ENCODE measurements at regions not wholly inside any gene's neighbourhood (a gene's known extent, or its start where the extent isn't known, plus 50 kb on each side); places are given as distances from the start of the nearest gene placed in this dataset.
"Not testable (repeated sequence)": the region's sequence is repeated elsewhere in the genome, so short reads cannot be mapped to it uniquely, and the experiment has no call there.

DNA sequence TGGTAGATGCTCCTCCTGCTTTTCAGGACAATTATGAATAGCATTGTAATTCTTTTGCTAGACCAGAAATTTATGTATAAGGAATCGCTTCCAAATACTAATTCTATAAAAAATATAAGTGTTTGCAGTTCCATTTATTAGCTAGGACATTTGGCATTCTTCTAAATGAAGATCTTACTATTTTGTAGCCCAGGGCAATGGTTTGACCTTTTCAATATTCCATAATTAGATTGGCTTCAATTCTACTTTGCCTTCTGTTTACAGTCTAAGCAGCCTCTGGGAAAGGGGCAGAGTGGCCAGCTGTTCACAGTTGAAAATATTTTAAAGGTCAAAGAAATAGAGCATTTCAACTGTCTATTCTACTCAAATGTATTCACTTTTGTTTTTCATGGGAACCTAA is 912.1 kb upstream of the GRIA3 start:
- DNase-seq (ENCODE audit: insufficient read length, low spot score), result no peak
- no peak for FAIRE-seq
- no peak for TF ChIP-seq SPI1 (IDR thresholded peaks at IDR 0.05; ENCODE audit: low read depth, low read length)
- TF ChIP-seq POU2F2 (IDR thresholded peaks at IDR 0.05; ENCODE audit: low read depth, low read length), result no peak
- no peak for TF ChIP-seq PAX5 (IDR thresholded peaks at IDR 0.05; ENCODE audit: insufficient read depth, low read length, severe bottlenecking)
- TF ChIP-seq POLR2A (IDR thresholded peaks at IDR 0.05; ENCODE audit: low read depth, low read length), result no peak
- TF ChIP-seq POLR2AphosphoS5 (IDR thresholded peaks at IDR 0.05; ENCODE audit: low read depth, low read length), result no peak
- TF ChIP-seq TAF1 (IDR thresholded peaks at IDR 0.05; ENCODE audit: low read depth, low read length), result no peak

DNA sequence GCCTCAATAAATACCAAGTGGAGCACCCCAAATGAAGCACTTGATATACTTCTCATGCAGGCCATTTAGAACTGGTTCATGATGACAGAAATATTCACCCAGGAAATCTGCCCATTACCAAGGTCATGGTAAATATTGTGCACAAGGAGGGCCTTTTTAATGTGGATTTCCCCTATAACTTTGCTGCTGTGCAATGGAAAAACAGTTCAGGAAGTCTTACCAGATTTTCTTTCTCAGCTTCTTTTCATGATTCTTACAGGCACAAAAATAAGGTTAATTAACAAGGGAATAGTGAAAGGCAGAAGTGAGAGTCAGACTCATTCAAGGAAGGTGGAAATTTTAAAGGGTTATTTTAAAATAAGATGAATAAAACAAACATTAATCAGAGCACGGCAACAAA is 904.3 kb upstream of the GRIA3 start:
- TF ChIP-seq POU2F2 (IDR thresholded peaks at IDR 0.05; ENCODE audit: low read depth, low read length) (no peak), PAX5 (IDR thresholded peaks at IDR 0.05; ENCODE audit: insufficient read depth, low read length, severe bottlenecking) (no peak), TAF1 (IDR thresholded peaks at IDR 0.05; ENCODE audit: low read depth, low read length) (no peak), POLR2AphosphoS5 (IDR thresholded peaks at IDR 0.05; ENCODE audit: low read depth, low read length) (no peak), SPI1 (IDR thresholded peaks at IDR 0.05; ENCODE audit: low read depth, low read length) (no peak), POLR2A (IDR thresholded peaks at IDR 0.05; ENCODE audit: low read depth, low read length) (no peak)
- no peak for DNase-seq (ENCODE audit: insufficient read length, low spot score)
- FAIRE-seq, result no peak

DNA sequence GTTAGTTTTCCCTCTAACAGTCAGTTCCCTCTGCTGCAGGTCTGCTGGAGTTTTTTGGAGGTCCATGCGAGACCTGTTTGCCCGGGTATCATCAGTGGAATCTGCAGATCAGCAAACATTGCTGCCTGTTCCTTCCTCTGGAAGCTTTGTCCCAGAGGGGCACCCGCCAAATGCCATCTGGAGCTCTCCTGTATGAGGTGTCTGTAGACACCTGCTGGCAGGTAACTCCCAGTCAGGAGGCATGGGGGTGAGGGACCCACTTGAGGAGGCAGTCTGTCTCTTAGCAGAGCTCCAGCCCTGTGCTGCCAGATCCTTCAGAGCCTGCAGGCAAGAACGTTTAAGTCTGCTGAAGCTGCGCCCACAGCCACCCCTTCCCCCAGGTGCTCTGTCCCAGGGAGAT is 884.3 kb upstream of the GRIA3 start:
- not testable (repeated sequence) for DNase-seq (ENCODE audit: insufficient read length, low spot score)

DNA sequence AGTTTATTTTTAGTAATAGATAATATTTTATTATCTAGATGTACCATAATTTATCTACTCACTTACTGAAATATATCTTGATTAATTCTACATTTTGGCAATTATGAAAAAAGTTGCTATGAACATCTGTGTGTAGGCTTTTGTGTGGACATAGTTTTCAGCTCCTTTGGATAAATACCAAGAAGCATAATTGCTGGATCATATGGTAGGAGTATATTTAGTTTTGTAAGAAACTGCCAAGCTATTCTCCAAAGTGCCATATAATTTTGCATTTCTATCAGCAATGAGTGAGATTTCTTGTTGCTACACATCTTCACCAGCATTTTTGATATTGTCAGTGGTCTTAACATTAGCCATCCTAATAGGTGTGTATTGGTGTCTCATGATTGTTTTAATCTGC is 882.6 kb upstream of the GRIA3 start:
- no peak for DNase-seq (ENCODE audit: insufficient read length, low spot score)
- TF ChIP-seq POU2F2 (IDR thresholded peaks at IDR 0.05; ENCODE audit: low read depth, low read length), result no peak
- TF ChIP-seq SPI1 (IDR thresholded peaks at IDR 0.05; ENCODE audit: low read depth, low read length), result no peak
- no peak for TF ChIP-seq POLR2AphosphoS5 (IDR thresholded peaks at IDR 0.05; ENCODE audit: low read depth, low read length)
- no peak for TF ChIP-seq POLR2A (IDR thresholded peaks at IDR 0.05; ENCODE audit: low read depth, low read length)
- no peak for TF ChIP-seq PAX5 (IDR thresholded peaks at IDR 0.05; ENCODE audit: insufficient read depth, low read length, severe bottlenecking)
- TF ChIP-seq TAF1 (IDR thresholded peaks at IDR 0.05; ENCODE audit: low read depth, low read length), result no peak
- no peak for FAIRE-seq

More for the DNA sequence above, 884.3 kb upstream of the GRIA3 start:
- not testable (repeated sequence) for FAIRE-seq

DNA sequence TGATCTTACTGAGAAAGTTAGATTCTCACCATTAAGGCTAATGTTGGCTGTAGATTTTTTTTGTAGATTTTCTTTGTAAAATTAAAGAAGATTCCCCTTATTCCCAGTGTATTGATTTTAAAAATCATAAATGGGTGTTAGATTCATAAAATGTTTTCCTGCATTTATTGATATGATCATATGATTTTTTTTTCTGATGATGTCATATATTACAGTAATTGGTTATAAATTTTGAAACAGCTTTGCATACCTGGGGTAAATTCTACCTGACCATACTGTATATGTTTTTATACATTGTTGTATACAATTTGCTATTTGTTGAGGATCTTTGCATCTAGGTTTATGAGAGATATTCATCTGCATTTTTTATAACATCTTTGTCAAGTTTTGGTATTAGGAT is 880.3 kb upstream of the GRIA3 start:
- no peak for DNase-seq (ENCODE audit: insufficient read length, low spot score)
- no peak for TF ChIP-seq PAX5 (IDR thresholded peaks at IDR 0.05; ENCODE audit: insufficient read depth, low read length, severe bottlenecking)
- no peak for TF ChIP-seq POLR2AphosphoS5 (IDR thresholded peaks at IDR 0.05; ENCODE audit: low read depth, low read length)
- TF ChIP-seq TAF1 (IDR thresholded peaks at IDR 0.05; ENCODE audit: low read depth, low read length), result no peak
- TF ChIP-seq SPI1 (IDR thresholded peaks at IDR 0.05; ENCODE audit: low read depth, low read length), result no peak
- TF ChIP-seq POLR2A (IDR thresholded peaks at IDR 0.05; ENCODE audit: low read depth, low read length), result no peak
- TF ChIP-seq POU2F2 (IDR thresholded peaks at IDR 0.05; ENCODE audit: low read depth, low read length), result no peak
- no peak for FAIRE-seq

DNA sequence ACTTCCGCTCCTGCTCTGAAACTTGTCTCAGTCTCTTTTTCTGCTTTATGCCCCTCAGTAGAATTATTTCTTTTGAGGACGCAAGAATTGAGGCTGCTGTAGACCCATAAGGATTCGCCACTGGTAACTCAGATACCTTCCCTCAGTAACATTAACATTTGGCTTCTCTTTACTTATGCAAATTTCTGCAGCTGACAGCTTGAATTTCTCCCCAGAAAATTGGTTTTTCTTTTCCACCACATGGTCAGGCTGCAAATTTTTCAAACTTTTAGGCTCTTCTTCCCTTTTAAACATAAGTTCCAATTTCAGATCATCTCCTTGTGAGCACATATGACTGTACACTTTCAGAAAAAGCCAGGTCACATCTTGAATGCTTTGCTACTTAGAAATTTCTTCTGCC is 839.3 kb upstream of the GRIA3 start:
- FAIRE-seq (no peak), DNase-seq (ENCODE audit: insufficient read length, low spot score) (no peak)
- no peak for TF ChIP-seq PAX5 (IDR thresholded peaks at IDR 0.05; ENCODE audit: insufficient read depth, low read length, severe bottlenecking)
- TF ChIP-seq POLR2A (IDR thresholded peaks at IDR 0.05; ENCODE audit: low read depth, low read length), result no peak
- no peak for TF ChIP-seq SPI1 (IDR thresholded peaks at IDR 0.05; ENCODE audit: low read depth, low read length)
- no peak for TF ChIP-seq POU2F2 (IDR thresholded peaks at IDR 0.05; ENCODE audit: low read depth, low read length)
- no peak for TF ChIP-seq TAF1 (IDR thresholded peaks at IDR 0.05; ENCODE audit: low read depth, low read length)

DNA sequence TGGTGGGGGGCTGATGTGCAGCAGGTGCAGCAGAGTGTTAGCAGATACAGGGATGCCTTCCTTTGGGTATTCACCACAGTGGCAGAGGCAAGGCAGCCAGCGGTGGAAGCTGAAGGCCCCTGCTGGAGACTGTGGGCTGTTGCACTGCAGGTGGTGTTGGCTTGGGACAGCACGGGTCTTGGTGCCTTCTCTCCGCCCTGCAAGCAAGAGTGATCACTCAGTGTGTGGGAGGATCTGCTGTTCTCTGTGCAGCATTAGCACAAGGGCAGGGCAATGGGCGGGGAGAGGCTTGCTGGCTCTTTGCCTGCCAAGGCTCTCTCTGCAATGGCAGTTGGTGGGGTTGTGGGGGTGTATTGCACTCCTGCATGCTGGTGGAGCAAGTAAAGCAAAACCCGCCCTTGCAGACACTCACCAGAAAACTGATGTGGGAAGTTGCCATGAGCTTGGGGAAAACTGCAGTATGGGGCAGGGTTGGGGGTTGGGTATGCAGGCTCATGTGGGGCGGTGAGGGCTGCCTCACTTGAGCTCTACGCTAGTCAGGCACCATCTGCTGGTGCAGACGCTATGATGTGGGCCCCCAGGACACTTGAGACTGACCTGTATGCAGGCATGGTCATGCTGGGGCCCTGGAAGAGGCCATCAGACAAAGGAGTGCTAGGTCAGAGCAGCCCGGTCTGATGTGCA is 820.8 kb upstream of the GRIA3 start:
- DNase-seq (ENCODE audit: insufficient read length, low spot score) (no peak), FAIRE-seq (no peak)
- TF ChIP-seq POLR2AphosphoS5 (IDR thresholded peaks at IDR 0.05; ENCODE audit: low read depth, low read length), result no peak
- no peak for TF ChIP-seq SPI1 (IDR thresholded peaks at IDR 0.05; ENCODE audit: low read depth, low read length)
- no peak for TF ChIP-seq POU2F2 (IDR thresholded peaks at IDR 0.05; ENCODE audit: low read depth, low read length)
- TF ChIP-seq TAF1 (IDR thresholded peaks at IDR 0.05; ENCODE audit: low read depth, low read length), result no peak
- no peak for TF ChIP-seq POLR2A (IDR thresholded peaks at IDR 0.05; ENCODE audit: low read depth, low read length)
- TF ChIP-seq PAX5 (IDR thresholded peaks at IDR 0.05; ENCODE audit: insufficient read depth, low read length, severe bottlenecking), result no peak

DNA sequence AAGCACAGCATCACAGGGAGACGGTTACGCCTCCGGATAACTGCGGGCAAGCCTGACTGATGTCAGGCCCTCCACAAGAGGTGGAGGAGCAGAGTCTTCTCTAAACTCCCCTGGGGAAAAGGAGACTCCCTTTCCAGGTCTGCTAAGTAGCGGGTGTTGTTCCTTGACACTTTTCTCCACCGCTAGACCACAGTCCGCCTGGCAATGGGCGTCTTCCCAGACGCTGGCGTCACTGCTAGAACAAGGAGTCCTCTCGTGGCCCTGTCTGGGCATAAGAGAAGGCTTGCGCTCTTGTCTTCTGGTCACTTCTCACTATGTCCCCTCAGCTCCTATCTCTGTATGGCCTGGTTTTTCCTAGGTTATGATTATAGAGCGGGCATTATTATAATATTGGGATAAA is 808.5 kb upstream of the GRIA3 start:
- DNase-seq (ENCODE audit: insufficient read length, low spot score); FAIRE-seq: not testable (repeated sequence)

DNA sequence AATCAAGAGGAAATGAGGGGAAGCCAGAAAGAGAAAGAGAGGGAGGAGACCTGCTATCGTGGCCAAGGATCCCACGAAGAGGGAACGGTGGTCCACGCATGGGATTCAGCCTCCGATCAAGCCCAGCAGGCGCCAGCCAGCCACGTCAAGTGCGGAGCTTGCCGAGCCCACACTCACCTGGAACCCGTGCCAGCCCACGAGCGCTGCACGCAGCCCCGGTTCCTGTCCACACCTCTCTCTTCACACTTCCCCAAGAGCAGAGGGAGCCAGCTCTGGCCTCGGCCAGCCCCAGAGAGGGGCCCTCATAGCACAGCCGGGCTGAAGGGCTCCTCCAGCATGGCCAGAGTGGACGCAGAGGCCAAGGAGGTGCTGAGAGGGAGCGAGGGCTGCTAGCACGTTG is 795.1 kb upstream of the GRIA3 start:
- DNase-seq (ENCODE audit: insufficient read length, low spot score), result no peak
- TF ChIP-seq POU2F2 (IDR thresholded peaks at IDR 0.05; ENCODE audit: low read depth, low read length), result no peak
- FAIRE-seq, result no peak

DNA sequence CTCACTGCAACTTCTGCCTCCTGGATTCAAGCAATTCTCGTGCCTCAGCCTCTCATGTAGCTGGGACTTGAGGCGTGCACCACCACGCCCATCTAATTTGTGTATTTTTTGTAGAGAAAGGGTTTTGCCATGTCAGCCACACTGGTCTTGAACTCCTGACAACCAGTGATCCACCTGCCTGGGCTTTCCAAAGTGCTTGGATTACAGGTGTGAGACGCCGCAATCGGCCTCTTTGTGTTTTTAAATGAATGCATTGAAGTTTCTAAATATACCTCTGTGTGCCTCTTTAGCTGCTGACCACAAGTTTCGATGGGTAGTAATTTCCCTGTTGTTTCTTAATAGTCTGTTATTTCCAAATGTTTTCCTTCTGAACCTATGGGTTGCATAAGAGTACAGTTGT is 765.3 kb upstream of the GRIA3 start:
- no peak for DNase-seq (ENCODE audit: insufficient read length, low spot score)

More for the DNA sequence above, 765.3 kb upstream of the GRIA3 start:
- TF ChIP-seq POLR2A (IDR thresholded peaks at IDR 0.05; ENCODE audit: low read depth, low read length), result no peak
- TF ChIP-seq TAF1 (IDR thresholded peaks at IDR 0.05; ENCODE audit: low read depth, low read length), result no peak
- no peak for TF ChIP-seq PAX5 (IDR thresholded peaks at IDR 0.05; ENCODE audit: insufficient read depth, low read length, severe bottlenecking)
- TF ChIP-seq POLR2AphosphoS5 (IDR thresholded peaks at IDR 0.05; ENCODE audit: low read depth, low read length), result no peak
- no peak for TF ChIP-seq POU2F2 (IDR thresholded peaks at IDR 0.05; ENCODE audit: low read depth, low read length)
- no peak for TF ChIP-seq SPI1 (IDR thresholded peaks at IDR 0.05; ENCODE audit: low read depth, low read length)
- no peak for FAIRE-seq
